ENCODE measurements at regions not wholly inside any gene's neighbourhood (a gene's known extent, or its start where the extent isn't known, plus 50 kb on each side); places are given as distances from the start of the nearest gene placed in this dataset.

GRCh38 chr2:125561302-125561701 is 1094.7 kb upstream of the GYPC start:
- TF ChIP-seq CTCF (IDR thresholded peaks at IDR 0.05) (no peak), EZH2 (IDR thresholded peaks at IDR 0.05; ENCODE audit: borderline replicate concordance, insufficient read depth, low read depth, low read length, poor library complexity, severe bottlenecking) (no peak)
